HG03520 (cell line): ENCODE measurements at regions not wholly inside any gene's neighbourhood (a gene's known extent, or its start where the extent isn't known, plus 50 kb on each side); places are given as distances from the start of the nearest gene placed in this dataset.

Source experiments
- ATAC-seq: cut with Tn5 transposase; IDR thresholded peaks from one replicate; pipeline ENCODE4 v1.9.1; 2021; ENCODE audit warnings: mild to moderate bottlenecking, moderate library complexity; ENCODE audit not compliant: unreplicated experiment

DNA sequence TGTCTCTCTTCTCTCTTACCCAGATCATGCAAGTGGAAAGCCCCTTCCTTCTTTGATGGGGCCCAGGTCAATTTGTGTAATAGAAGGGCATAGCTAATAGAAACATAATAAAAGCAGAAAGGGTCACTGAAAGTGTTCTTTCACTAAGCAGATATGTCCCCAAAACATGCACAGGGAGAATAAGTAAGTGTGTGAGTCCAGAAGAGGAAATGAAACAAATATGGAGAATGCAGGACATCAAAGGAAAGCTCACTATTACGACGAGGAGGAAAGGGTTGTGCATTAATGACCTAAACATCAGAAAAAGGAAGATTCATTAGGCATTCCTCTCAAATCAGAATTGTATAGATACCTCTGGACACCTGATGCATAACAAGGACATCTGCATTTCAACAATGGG, 81.4 kb upstream of the SMYD2 start:
- ATAC-seq = no peak

DNA sequence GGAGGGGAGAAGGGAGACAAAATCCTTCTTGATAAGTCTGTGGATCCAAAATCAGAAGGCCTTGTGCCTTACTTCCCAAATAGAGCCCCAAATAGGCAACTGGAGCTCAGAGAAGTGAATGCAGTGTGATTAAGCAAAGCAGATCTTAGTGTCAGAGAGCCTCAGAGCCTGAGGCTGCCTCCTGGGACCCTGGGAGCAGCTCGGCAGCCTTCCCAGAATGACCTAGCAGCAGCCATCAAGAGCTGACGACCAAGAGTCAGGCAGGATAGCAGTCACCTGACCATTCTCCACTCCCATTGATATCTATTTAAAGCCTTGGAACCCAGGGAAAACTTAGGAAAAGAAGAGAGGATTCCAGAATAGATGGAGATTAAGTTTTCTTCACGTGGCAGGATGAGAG, 78.0 kb upstream of the SMYD2 start:
- ATAC-seq = no peak

DNA sequence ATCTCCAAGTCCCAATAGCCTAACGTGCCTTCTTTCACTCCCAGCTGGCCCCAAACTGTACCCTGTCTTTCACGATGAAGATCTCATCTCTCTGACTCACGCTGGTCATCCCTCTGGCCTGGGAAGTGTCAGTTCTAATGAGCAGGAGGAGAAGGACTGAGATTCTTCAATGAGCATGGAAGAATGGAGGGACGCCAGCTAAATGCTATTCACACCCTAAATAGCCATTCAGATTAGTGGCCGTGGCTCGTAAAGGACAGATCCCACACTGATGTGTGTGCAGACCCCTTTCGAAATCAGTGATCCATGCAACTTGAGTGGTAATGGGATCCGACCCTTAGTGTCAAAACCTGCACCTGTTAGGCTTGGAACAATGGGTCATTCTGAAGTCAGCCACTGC, 75.9 kb upstream of the SMYD2 start:
- no peak for ATAC-seq

DNA sequence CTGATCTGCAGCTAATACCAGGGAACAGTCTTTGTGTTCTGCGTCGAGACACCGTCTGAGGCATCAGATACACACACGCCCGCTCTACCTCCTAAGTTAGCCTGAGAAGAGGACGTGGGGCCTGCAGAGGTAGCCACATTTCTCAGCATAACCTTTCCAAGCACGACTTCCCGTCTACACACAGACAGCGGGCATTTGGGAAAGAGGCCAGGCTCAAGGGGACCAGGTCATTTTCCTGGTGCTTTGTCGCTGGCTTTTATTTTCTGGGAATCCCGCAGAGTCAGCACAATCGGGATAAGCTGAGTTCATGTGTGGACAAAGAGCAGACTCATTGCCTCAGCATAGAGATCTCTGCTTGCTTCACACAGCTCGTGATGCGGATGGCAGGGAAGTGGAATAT, 72.5 kb upstream of the SMYD2 start:
- ATAC-seq = no peak

DNA sequence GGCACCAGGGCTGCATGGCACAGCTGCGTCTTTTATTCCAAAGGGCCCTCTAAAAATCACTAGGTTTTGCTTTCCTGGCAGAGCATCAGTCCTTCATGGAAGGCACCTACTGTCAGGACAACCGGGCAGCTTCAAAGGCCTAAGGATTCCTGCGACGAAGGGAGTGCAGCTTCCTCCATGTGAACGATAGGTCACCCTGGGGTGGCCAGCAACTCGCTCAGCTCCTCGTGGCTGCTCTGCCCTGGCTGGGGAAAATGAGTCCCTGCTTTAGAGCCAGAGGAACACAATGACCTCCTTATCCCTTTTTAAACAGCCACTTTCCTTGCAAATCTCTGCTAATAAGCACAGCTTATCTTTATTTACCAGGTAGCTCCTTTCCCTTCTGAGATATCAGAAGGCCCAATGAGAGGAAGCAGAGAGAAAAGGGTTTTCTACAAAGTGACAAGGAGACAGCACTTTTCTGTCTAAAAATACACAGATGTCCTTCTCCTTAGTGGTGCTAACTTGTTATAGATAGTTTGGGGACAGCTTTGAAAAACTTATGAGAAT, 71.6 kb upstream of the SMYD2 start:
- ATAC-seq = no peak

DNA sequence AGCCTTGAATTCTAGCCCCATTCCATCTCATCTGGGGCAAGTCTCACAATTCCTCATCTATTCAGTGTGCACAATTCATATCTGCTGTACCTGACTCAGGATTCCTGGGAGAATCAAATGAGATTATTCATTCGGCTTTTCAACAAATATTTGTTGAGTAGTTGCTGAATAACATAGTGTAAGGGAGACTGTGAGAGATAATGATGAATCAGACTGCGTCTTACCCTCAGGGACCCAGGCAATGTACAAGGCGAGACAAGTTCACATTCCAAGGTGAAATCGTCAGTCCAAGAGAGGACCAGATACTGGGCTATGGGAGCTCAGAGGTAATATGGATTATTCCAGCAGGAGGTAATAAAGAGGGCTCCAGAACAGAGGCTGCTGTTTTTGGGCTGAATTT, 67.8 kb upstream of the SMYD2 start:
- no peak for ATAC-seq

DNA sequence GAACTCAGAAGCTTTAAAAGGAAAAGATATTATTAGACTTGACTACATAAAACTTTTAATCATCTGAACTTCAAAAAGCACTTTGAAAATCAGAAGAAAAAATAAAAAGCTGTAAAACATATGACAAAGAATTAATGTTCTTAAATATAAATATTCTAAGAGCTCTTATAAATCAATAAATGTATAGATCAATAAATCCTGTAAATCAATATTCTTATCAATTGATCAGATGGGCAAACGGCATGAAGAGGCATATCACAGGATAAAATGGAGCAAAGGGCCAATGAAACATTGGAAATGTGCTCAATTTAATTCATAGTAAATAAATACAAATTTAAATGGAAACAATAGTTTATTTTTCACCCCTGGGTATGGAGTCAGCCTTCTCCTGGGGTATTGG, 66.1 kb upstream of the SMYD2 start:
- ATAC-seq = no peak

DNA sequence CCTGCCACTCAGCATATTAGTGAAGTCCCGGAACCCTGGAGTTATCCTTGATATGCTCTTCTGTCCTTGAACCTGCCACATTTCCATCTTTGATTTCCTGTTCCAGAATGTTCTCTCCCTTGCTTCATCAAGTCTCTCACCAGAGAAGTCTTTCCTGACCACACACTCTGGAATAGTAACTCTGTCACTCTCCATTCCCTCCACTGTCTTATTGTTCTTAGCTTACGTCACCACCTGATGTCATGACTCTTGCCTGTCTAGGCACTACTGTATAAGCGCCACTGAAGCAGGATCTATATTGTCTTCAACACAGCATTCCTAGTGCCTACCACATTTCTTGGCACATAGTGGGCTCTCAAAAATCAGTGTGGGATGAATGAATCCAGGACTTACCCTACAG, 65.4 kb upstream of the SMYD2 start:
- no peak for ATAC-seq

DNA sequence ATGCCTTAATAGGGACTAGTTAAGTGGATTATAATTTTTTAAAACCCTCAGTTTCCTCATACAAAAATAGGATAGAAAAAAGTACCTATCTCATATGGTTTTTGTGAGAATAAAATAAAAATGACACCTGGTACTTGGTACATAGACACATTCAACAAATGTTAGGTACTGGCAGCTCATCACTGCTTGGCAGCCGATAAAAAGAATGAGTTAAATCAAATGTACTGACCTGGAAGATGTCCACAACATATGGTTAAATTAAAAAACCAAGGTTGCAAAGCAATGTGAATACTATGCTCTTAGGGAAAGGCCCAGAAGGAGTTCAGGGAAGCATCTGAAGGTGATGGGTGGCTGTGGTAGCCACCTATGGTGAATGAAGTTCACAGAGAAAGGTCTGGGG, 64.9 kb upstream of the SMYD2 start:
- ATAC-seq = no peak

DNA sequence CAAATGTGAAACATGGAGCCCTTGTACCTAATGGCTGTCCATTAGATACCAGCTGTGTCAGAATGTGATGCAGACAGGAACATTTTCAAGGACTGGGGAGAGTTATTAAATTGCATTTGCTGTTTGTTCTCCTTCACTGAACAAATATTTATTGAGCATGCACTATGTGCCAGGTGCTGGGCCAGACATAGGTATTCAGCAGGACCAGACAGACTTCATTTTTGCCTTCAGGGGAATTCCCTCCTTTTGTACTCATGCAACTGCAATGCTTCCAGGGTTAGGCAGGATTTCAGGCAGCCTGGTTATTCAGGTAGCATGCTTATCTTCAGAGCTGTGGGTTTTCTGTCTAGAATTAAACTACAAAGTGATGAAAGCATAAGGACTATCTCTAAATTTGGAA, 64.2 kb upstream of the SMYD2 start:
- ATAC-seq = no peak

DNA sequence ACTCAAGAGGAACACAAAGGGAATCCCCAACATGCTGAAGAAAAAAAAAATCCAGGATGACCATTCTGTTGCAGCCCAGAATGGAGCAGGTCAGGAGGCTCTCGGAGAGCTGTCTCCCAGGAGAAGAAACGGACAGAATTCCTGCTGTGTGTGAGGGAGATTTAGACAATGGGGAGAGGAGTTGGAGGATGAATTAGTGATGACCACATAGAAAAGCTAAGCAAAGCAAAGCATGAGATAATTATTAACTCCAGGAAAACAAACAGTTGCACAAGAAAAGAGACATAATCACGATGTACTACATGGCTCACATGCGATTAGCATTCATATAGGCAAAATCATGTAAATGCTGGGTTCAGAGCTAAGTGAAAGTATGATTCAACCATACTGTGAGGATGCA, 61.1 kb upstream of the SMYD2 start:
- ATAC-seq = no peak

DNA sequence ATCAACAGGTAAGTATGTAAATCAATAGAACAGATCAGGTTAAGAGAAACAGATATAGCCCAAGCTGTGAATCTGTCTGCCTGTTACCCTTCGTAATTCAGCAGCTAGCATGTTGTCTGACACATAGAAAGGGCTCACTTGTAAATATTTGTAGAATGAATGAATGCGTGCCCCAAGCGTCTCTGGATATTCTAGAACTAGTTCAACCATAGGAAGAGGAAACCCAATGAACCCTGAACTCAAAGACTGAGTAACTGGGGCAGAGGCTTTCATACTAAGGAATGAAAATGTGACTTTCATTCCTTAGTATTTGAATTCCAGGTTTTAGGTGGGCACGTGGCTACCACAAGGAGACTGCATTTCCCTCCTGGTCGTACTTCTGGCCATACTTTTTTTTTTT, 60.1 kb upstream of the SMYD2 start:
- ATAC-seq = no peak

DNA sequence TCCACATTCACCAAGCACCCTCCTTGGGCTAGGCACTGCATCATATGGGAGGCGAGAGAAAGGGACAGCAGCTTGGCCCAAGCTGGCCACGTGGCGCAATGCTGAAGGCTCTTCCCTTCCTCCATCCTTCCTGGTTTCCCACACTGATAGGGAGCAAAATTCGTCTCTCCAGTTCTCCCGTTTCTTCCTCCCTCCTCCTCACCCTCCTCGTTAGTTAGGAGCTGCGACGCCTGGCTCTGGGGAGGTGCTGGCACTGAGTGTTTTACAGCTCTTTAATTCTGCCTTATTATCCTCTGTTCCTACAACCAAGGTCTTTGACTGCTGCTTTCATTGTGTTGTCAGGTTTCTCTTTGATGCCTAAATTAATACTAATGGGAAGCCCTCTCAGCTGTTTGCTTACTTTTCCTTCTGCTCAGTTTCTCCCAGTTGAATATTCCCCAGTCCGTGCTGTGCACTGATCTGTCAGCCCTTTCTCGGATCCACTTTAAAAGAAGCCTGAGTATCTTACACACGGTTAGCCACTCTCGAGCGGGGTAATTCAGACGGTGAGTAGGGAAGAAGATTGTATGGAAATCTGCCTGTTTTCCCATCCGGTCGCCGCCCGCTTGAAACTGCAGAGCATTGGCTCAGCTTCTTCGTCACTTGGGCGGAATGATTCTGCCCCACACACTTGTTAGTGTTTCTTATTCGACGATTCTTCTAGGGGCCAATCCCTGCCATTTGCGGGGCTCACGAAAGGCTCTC, 56.2 kb upstream of the SMYD2 start:
- ATAC-seq = no peak

DNA sequence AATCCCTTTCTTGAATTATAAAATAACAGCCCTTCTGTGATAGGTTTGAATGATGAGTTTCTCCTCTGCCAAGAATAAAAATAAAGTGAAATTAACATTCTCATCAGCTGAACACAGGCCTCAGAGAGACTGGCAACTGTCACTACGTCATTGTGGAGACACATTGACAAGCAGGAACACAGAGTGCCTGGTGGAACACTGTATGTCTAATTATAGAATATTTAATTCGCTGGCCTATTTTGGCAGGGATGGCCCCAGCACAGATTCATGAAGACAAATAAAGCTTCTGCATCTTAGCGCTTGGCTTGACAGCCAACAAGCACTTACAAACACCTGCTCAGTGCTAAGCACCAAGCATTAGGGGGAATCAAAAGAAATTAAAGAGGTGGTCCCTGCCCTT, 52.0 kb upstream of the SMYD2 start:
- no peak for ATAC-seq

DNA sequence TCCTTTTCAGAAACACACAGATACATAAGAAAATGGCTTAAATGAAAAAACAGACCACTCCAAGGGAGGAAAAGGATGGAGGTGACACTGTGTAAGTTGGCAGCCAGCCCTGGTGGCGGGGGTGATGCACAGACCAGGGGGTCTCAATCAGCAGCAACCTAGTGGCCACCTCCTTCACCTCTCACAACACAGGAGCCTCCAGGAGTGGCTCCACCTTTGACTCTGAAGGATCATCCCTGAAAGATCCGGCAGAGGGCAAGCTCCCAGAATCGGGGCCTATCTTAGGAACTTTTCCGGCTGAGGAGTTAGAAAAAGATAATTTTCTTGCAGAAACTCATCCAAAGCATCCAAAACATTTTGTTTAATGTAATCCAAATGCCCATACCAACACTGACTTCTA, 51.2 kb upstream of the SMYD2 start:
- ATAC-seq = no peak
